HG03469 (cell line): ENCODE measurements at regions not wholly inside any gene's neighbourhood (a gene's known extent, or its start where the extent isn't known, plus 50 kb on each side); places are given as distances from the start of the nearest gene placed in this dataset.

Experiments
- ATAC-seq: cut with Tn5 transposase; IDR thresholded peaks from one replicate; pipeline ENCODE4 v1.9.1; 2021; ENCODE audit warnings: mild to moderate bottlenecking, moderate library complexity, moderate number of reproducible peaks; ENCODE audit not compliant: unreplicated experiment

DNA sequence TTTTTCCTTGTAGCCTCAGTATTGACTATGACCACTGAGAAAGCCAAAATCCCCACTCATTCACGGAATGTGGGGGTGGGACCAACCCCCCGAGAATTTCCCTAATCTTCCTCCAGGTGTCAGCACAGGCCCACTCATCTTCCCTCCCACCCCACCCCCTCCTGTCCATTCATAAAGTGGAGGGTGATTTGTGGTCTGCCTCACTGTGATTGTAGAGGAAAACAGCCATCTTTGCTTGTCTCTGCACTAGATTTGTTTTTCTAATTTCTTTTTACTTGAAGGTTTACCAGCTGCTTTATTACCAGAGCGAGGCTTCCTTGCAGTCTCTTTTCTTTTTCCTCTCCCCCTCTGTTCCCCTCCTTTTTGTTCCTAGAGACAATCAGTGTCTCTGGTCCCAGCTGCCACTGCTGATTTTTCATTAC lies 171.8 kb downstream of the ICOS start:
- ATAC-seq: no peak

DNA sequence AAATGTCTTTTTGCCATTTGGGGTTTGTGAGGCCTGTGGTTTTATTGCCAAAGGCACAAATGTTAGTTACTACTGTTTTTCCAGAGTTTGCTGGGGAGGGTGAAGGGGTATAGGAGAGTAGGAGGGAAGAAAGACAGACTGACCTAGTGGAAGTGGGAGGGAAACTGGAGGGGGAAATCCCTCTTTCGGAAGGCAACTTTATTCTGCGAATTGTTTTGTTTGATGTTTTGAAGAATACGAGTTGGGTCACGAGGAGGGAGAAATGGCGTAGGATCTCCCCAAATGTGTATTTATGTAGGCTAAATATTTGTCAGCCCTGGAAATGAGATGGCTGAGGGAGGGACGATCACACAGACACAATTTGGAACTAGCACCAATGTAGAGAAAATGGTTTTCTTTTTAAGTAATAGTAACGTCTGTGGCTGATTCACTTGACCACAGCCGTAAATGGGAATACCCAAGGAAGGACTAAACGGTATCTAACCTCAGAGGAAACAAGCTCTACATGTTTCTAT lies 172.3 kb downstream of the ICOS start:
- ATAC-seq: no peak

- no peak for ATAC-seq
Observed at GRCh38 chr2:204109681-204110080, 173.1 kb downstream of the ICOS start.

- peak; percentile 67 for ATAC-seq
Observed at GRCh38 chr2:204110338-204110741, 173.8 kb downstream of the ICOS start.

GRCh38 chr2:204110751-204111516 lies 174.4 kb downstream of the ICOS start:
- ATAC-seq: no peak

- no peak for ATAC-seq
Observed at GRCh38 chr2:204112084-204112770, 175.7 kb downstream of the ICOS start.

DNA sequence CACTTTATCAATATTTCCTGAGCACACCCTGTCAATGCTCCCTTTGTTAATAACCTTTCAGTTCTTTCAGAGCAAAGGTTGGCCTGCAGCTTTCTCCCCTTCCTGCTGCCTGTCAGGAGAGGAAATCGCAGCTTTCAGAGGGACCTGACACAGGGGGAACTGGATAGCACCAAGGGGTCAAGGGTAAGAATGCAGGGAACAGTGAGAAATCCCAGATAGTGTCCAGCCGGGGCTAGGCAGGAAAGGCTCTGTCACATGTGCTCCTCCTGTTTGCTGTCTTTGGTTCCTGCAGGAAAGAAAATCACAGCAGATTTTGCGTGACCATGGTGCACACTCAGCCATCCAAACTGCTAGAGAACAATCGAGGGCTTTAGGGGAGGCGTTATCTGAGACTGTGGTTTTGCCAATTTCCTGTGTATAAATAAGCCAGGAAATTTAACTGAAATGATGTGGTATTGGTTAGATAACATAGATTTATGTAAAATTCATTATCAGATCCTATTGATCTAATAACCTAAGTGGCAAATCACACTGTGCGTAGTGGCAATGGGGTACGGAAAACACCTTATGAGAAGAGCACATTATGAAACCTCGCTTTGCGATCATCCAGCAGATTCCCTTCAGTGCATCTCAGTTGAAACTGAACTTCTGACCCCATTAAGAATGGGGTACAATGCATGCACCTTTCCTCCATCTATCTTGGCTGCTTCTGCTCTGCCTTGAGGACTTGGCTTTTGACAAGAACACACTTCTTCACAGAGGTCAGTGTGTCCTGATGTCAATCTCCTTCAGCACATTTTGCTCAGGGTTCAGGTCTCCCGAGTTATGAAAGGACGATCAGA lies 178.0 kb downstream of the ICOS start:
- ATAC-seq: no peak

DNA sequence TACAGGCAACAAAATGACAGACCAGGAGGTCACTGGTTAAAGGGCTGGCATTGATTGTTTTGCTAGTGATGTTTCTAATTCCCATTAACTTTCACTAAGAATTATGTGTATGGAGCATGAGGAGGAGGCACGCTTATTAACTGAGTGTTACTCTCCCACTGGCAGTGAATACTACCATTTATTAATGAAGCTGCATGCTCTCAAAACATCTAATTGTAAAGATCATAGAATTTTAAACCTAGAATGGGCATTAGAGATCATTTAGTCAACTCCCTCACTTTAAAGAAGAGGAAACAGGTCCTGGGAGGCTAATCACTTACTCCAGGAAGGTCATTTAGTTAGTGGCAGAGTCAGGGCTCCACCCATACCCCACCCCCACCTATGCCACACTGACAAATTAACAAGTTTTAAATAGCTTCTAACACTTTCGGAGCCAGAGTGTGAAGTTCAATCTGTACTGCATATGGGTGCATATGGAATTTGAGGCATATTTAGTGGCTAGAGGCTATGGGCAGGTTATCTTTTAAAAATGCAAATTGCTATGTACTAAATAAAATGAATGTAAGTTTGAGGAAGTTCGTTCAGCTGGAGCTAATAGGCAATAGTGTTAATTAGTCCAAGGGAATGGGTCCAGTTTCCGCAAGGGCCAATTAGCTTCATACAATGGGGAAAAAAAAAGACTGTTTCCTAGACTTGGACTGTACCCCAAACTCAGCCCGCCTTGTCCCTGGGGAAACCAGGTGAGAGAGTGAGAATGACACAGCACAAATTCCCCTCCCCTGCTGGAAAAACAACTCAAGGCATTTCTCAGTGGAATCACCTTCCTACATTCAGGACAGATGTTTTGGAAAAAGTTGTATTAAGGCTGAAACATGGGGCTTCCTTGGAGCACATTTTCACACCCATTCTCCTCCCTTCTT lies 178.8 kb downstream of the ICOS start:
- ATAC-seq: no peak

- no peak for ATAC-seq
Observed at GRCh38 chr2:204116159-204116792, 179.7 kb downstream of the ICOS start.

DNA sequence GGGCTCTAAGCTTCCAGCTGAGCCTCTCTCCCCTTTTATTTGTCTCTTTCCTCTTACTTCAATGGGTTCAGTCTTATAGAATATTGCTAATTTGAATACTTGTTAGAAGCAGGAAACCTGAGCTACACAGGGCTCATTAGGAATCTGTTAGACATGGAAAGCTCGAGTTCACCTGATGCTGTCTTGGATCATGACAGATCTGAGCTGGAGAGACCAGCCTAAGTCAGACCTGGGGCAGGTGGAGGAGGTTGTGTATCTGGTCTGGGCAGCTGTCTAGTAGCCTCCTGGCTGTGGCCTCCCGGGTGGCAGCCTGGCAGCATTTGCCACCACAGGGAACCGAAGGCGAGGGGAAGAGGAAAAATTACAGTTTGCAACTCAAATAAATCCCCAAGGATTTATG lies 185.9 kb downstream of the ICOS start:
- no peak for ATAC-seq

GRCh38 chr2:204124140-204124750 lies 187.7 kb downstream of the ICOS start:
- ATAC-seq: no peak

DNA sequence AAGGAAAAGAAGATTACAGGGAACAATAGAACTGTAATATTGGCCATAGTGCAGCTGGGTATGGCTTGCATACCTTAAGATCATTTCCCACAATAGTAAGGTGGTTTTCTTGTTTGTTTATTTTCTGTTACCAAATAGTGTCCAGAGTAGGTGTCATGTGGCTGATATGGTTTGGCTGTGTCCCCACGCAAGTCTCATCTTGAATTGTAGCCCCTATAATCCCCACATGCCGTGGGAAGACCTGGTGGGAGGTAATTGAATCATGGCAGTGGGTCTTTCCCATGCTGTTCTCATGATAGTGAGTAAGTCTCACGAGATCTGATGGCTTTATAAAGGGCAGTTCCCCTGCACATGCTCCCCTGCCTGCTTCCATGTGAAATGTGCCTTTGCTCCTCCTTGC lies 190.1 kb downstream of the ICOS start:
- ATAC-seq: no peak

- no peak for ATAC-seq
Observed at GRCh38 chr2:204127238-204127637, 190.7 kb downstream of the ICOS start.

GRCh38 chr2:204129591-204130294 lies 193.2 kb downstream of the ICOS start:
- ATAC-seq: no peak

DNA sequence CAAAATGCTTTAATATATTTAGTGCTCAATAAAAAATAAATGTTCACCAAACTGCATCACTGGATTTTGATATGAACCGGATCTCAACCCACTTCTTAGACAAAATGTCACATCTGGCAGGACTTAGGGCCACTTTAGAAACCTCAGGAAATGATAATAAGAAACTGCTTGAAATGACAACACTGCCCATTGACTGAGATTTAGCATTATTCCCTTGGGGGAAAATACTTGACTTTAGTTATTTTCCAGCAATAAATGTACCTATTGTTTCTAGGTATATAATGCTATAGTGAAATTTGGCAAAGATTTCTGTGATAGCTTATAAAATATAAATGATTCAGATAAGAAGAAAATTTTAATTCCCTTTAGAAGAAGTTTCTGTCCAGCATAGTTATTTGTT lies 195.1 kb downstream of the ICOS start:
- no peak for ATAC-seq

DNA sequence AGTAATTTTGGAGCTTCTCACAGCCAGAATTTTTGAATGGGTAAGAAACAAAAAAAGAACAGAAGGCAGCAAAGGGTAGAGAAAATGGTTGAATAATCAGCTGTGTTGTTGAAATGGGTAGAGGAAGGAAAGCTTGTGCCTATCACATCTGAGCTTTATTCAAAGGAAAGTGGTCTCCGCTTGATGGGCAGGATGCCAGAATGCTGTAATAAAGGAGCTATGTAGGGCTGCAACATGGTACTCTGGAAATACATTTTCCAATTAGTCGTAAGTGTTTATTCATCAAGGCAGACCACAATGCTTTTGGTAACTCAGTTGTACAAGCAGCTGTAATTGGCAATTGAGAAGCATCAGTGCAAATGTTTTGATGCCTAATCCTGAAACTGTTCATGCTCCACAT lies 196.9 kb downstream of the ICOS start:
- ATAC-seq: no peak

DNA sequence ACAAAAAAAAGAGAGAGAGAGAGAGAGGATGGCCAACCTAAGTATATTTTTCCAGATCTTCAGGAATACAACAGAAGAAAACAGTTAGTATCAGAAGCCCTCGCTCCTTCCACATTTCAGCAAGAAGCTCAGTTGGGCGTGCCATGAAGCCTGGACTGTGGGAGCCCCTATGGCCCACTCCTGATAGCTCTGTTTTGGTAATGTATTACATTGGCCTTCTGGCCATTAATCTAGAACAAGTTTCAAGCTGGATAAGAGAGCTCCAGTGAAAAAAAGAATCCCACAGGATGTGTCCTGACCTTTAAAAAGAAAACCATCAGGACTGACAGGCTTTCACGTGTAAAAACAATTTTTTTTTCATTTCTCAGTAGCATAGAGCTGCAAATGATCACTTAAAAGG lies 197.9 kb downstream of the ICOS start:
- no peak for ATAC-seq

- ATAC-seq: no peak
Observed at GRCh38 chr2:204135752-204136151, 199.2 kb downstream of the ICOS start.

DNA sequence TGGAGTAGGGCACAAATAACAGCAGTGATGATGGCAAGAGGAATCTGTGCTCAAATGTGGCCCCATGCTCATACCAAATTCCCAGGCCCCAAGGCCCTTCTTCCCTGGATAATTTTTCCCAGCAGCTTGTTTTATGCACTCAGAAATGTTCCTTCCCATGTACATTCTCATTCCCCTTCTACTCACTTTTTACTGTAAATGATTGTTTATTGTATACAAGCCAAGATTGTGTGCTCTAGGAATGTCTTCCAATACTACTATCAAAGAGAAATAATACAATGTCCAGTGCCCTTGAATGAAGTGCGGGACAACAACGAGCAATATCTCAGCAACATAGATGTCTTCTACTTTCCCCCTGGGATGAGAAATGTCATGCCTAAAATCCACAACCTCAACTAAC lies 201.6 kb downstream of the ICOS start:
- ATAC-seq: no peak
